ENCODE measurements at regions not wholly inside any gene's neighbourhood (a gene's known extent, or its start where the extent isn't known, plus 50 kb on each side); places are given as distances from the start of the nearest gene placed in this dataset.

DNA sequence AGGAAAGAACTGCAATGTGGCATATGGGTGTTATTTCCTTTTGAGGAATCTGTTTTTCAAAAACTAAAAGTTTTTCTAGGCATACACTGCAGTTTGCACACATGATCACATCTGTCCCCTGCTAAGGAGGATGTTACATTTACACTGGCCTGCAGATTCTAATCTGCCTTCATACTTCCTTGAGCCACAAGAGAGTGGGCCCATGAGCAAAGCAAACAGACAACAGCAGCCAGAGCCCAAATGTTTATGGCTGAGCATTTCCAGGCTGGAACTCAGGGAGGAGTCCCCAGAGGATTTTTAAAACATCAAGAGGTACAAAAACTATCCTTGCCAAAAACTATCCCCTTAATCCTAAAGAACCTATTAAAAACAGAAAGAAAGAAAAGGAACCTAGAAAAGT lies 117.2 kb upstream of the MTNR1B start (continued):
- TF ChIP-seq, protein P1, sequence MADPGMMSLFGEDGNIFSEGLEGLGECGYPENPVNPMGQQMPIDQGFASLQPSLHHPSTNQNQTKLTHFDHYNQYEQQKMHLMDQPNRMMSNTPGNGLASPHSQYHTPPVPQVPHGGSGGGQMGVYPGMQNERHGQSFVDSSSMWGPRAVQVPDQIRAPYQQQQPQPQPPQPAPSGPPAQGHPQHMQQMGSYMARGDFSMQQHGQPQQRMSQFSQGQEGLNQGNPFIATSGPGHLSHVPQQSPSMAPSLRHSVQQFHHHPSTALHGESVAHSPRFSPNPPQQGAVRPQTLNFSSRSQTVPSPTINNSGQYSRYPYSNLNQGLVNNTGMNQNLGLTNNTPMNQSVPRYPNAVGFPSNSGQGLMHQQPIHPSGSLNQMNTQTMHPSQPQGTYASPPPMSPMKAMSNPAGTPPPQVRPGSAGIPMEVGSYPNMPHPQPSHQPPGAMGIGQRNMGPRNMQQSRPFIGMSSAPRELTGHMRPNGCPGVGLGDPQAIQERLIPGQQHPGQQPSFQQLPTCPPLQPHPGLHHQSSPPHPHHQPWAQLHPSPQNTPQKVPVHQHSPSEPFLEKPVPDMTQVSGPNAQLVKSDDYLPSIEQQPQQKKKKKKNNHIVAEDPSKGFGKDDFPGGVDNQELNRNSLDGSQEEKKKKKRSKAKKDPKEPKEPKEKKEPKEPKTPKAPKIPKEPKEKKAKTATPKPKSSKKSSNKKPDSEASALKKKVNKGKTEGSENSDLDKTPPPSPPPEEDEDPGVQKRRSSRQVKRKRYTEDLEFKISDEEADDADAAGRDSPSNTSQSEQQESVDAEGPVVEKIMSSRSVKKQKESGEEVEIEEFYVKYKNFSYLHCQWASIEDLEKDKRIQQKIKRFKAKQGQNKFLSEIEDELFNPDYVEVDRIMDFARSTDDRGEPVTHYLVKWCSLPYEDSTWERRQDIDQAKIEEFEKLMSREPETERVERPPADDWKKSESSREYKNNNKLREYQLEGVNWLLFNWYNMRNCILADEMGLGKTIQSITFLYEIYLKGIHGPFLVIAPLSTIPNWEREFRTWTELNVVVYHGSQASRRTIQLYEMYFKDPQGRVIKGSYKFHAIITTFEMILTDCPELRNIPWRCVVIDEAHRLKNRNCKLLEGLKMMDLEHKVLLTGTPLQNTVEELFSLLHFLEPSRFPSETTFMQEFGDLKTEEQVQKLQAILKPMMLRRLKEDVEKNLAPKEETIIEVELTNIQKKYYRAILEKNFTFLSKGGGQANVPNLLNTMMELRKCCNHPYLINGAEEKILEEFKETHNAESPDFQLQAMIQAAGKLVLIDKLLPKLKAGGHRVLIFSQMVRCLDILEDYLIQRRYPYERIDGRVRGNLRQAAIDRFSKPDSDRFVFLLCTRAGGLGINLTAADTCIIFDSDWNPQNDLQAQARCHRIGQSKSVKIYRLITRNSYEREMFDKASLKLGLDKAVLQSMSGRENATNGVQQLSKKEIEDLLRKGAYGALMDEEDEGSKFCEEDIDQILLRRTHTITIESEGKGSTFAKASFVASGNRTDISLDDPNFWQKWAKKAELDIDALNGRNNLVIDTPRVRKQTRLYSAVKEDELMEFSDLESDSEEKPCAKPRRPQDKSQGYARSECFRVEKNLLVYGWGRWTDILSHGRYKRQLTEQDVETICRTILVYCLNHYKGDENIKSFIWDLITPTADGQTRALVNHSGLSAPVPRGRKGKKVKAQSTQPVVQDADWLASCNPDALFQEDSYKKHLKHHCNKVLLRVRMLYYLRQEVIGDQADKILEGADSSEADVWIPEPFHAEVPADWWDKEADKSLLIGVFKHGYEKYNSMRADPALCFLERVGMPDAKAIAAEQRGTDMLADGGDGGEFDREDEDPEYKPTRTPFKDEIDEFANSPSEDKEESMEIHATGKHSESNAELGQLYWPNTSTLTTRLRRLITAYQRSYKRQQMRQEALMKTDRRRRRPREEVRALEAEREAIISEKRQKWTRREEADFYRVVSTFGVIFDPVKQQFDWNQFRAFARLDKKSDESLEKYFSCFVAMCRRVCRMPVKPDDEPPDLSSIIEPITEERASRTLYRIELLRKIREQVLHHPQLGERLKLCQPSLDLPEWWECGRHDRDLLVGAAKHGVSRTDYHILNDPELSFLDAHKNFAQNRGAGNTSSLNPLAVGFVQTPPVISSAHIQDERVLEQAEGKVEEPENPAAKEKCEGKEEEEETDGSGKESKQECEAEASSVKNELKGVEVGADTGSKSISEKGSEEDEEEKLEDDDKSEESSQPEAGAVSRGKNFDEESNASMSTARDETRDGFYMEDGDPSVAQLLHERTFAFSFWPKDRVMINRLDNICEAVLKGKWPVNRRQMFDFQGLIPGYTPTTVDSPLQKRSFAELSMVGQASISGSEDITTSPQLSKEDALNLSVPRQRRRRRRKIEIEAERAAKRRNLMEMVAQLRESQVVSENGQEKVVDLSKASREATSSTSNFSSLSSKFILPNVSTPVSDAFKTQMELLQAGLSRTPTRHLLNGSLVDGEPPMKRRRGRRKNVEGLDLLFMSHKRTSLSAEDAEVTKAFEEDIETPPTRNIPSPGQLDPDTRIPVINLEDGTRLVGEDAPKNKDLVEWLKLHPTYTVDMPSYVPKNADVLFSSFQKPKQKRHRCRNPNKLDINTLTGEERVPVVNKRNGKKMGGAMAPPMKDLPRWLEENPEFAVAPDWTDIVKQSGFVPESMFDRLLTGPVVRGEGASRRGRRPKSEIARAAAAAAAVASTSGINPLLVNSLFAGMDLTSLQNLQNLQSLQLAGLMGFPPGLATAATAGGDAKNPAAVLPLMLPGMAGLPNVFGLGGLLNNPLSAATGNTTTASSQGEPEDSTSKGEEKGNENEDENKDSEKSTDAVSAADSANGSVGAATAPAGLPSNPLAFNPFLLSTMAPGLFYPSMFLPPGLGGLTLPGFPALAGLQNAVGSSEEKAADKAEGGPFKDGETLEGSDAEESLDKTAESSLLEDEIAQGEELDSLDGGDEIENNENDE (IDR thresholded peaks at IDR 0.05; ENCODE audit: insufficient replicate concordance, low read length), result no peak
- TF ChIP-seq SAP30 (IDR thresholded peaks at IDR 0.05; ENCODE audit: insufficient read depth, insufficient replicate concordance, low read length) (no peak), ZNF274 (IDR thresholded peaks at IDR 0.05; ENCODE audit: borderline replicate concordance, extremely low read depth, low read length) (no peak), BACH1 (IDR thresholded peaks at IDR 0.05; ENCODE audit: low read length) (no peak), CBX8 (IDR thresholded peaks at IDR 0.05; ENCODE audit: borderline replicate concordance, low read depth, low read length) (no peak), RBBP5 (IDR thresholded peaks at IDR 0.05; ENCODE audit: borderline replicate concordance, low read depth, low read length) (no peak), SIX5 (IDR thresholded peaks at IDR 0.05; ENCODE audit: low read depth, low read length) (no peak)
- TF ChIP-seq, protein P2, sequence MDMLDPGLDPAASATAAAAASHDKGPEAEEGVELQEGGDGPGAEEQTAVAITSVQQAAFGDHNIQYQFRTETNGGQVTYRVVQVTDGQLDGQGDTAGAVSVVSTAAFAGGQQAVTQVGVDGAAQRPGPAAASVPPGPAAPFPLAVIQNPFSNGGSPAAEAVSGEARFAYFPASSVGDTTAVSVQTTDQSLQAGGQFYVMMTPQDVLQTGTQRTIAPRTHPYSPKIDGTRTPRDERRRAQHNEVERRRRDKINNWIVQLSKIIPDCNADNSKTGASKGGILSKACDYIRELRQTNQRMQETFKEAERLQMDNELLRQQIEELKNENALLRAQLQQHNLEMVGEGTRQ (IDR thresholded peaks at IDR 0.05; ENCODE audit: low read length), result no peak
- TF ChIP-seq, protein P3, sequence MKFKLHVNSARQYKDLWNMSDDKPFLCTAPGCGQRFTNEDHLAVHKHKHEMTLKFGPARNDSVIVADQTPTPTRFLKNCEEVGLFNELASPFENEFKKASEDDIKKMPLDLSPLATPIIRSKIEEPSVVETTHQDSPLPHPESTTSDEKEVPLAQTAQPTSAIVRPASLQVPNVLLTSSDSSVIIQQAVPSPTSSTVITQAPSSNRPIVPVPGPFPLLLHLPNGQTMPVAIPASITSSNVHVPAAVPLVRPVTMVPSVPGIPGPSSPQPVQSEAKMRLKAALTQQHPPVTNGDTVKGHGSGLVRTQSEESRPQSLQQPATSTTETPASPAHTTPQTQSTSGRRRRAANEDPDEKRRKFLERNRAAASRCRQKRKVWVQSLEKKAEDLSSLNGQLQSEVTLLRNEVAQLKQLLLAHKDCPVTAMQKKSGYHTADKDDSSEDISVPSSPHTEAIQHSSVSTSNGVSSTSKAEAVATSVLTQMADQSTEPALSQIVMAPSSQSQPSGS (IDR thresholded peaks at IDR 0.05; ENCODE audit: low read length), result no peak
